ENCODE measurements at regions not wholly inside any gene's neighbourhood (a gene's known extent, or its start where the extent isn't known, plus 50 kb on each side); places are given as distances from the start of the nearest gene placed in this dataset.

DNA sequence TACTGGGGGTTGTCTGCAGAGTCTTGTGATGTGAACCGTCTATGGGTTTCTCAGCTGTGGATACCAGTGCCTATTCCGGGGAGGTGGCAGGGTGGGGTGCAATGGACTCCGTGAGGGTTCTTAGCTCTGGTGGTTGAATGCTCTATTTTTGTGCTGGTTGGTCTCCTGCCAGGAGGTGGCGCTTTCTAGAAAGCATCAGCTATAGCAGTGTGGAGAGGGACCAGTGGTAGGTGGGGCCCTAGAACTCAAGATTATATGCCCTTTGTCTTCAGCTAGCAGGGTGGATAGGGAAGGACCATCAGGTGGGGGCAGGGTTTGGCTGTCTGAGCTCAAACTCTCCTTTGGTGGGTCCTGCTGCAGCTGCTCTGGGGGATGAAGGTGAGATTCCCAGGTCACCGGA, 127.3 kb upstream of the PLD5 start:
- no peaks in the 10 kb centered on the region for H3K4me1 ChIP-seq
- no peaks in the 10 kb centered on the region for H3K27me3 ChIP-seq
- no peaks in the 10 kb centered on the region for H3K36me3 ChIP-seq
- no peak for ATAC-seq (ENCODE audit: low FRiP score in 2 of 2)
- TF ChIP-seq EP300 (IDR thresholded peaks at IDR 0.05) = no peak
- no peak for TF ChIP-seq POLR2A (IDR thresholded peaks at IDR 0.05)
- TF ChIP-seq, protein P1, sequence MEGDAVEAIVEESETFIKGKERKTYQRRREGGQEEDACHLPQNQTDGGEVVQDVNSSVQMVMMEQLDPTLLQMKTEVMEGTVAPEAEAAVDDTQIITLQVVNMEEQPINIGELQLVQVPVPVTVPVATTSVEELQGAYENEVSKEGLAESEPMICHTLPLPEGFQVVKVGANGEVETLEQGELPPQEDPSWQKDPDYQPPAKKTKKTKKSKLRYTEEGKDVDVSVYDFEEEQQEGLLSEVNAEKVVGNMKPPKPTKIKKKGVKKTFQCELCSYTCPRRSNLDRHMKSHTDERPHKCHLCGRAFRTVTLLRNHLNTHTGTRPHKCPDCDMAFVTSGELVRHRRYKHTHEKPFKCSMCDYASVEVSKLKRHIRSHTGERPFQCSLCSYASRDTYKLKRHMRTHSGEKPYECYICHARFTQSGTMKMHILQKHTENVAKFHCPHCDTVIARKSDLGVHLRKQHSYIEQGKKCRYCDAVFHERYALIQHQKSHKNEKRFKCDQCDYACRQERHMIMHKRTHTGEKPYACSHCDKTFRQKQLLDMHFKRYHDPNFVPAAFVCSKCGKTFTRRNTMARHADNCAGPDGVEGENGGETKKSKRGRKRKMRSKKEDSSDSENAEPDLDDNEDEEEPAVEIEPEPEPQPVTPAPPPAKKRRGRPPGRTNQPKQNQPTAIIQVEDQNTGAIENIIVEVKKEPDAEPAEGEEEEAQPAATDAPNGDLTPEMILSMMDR (IDR thresholded peaks at IDR 0.05) = no peak
- no peak for TF ChIP-seq POLR2AphosphoS5 (IDR thresholded peaks at IDR 0.05)
- H3K27ac ChIP-seq = no peak overlapping the region
- no peak for DNase-seq
- peaks cover 0 to 3% (median 0%) of the 10 kb centered on the region in 4 donors for H3K9me3 ChIP-seq
- H3K4me3 ChIP-seq = no peak overlapping the region
- 51 to 54% methylated on average over 4 to 5 of the region's 5 CpGs for WGBS, 2 donors

DNA sequence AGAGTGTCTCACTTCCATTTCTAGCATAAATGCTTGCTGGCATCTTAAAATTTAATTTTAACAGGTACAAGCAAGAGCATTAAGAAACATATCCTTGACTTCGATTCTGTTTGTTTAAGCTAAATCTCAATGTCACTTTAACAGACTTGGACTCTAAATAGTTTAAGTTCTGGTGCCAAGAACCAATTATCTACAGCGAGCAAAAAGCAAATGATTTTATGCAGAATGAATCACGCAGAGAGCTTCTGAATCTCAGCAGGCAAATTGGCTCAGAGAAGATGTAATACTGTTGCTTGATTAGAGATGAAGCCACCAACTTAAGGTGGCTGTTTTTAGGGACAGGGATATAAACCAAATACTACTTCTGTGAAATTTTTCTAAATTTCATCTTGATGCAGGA, 117.0 kb upstream of the PLD5 start:
- H3K9me3 ChIP-seq = no peaks in the 10 kb centered on the region
- WGBS, 2 donors = 57 to 64% methylated on average over 3 of the region's 3 CpGs
- H3K4me3 ChIP-seq = no peak overlapping the region
- ATAC-seq (ENCODE audit: low FRiP score in 2 of 2) (no peak), DNase-seq (no peak)
- no peaks in the 10 kb centered on the region for H3K4me1 ChIP-seq
- no peak overlapping the region for H3K27ac ChIP-seq
- no peaks in the 10 kb centered on the region for H3K27me3 ChIP-seq
- no peaks in the 10 kb centered on the region for H3K36me3 ChIP-seq
- no peak for TF ChIP-seq POLR2AphosphoS5 (IDR thresholded peaks at IDR 0.05)
- TF ChIP-seq, protein P1 (IDR thresholded peaks at IDR 0.05) = no peak

DNA sequence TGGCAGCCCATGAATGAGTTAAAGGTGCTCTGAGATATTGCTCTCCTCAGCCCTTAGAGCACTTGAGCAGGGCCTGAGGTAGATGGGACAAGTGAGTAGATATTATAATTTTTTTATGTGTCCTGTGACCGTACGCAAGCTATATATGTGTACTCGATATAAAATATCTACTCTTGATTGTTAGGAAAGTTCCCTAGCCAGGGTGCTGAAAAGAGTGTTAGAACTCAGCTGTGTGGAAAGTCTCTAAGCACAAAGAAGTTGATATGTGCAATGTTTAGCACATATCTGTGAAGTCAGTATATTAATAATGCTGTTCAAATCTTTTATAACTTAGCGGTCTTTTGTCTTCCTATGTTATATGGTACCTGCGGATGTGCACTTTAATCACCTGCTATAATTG, 114.6 kb upstream of the PLD5 start:
- Histone ChIP-seq H3K4me1 (no peaks in the 10 kb centered on the region), H3K27me3 (no peaks in the 10 kb centered on the region), H3K36me3 (no peaks in the 10 kb centered on the region), H3K9me3 (no peaks in the 10 kb centered on the region), H3K27ac (no peak overlapping the region), H3K4me3 (no peak overlapping the region)
- DNase-seq (no peak), ATAC-seq (ENCODE audit: low FRiP score in 2 of 2) (no peak)
- TF ChIP-seq POLR2A (IDR thresholded peaks at IDR 0.05) (no peak), EP300 (IDR thresholded peaks at IDR 0.05) (no peak), POLR2AphosphoS5 (IDR thresholded peaks at IDR 0.05) (no peak)
- TF ChIP-seq, protein P1 (IDR thresholded peaks at IDR 0.05) = no peak
- WGBS, 2 donors = 90 to 92% methylated on average over 5 of the region's 5 CpGs

DNA sequence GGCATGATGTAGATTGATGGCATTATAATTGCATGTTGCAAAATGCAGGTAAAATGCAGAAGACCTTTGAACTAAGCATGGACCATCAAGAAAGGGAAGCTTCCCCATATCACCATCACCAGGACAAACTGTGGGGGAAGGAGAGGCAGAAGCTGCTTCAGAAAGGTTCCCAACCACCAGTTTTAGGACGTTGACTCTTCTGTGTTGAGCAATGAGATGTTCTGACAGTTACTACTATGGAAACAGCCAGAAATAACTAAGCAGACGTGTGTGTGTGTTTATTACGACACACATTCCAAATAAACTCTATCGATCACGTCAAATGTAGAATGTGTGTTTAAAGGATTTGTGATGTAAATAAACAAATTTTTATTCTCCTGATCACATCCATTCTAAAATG, 110.2 kb upstream of the PLD5 start:
- no peaks in the 10 kb centered on the region for H3K4me1 ChIP-seq
- DNase-seq = no peak
- no peaks in the 10 kb centered on the region for H3K36me3 ChIP-seq
- no peaks in the 10 kb centered on the region for H3K9me3 ChIP-seq
- no peak for ATAC-seq (ENCODE audit: low FRiP score in 2 of 2)
- H3K27me3 ChIP-seq = no peaks in the 10 kb centered on the region
- no peak for TF ChIP-seq EP300 (IDR thresholded peaks at IDR 0.05)
- TF ChIP-seq, protein P1 (IDR thresholded peaks at IDR 0.05) = no peak
- TF ChIP-seq POLR2AphosphoS5 (IDR thresholded peaks at IDR 0.05) = no peak
- no peak for TF ChIP-seq POLR2A (IDR thresholded peaks at IDR 0.05)
- H3K4me3 ChIP-seq = no peak overlapping the region
- no peak overlapping the region for H3K27ac ChIP-seq
- WGBS, 2 donors = 67 to 69% methylated on average over 5 of the region's 5 CpGs

DNA sequence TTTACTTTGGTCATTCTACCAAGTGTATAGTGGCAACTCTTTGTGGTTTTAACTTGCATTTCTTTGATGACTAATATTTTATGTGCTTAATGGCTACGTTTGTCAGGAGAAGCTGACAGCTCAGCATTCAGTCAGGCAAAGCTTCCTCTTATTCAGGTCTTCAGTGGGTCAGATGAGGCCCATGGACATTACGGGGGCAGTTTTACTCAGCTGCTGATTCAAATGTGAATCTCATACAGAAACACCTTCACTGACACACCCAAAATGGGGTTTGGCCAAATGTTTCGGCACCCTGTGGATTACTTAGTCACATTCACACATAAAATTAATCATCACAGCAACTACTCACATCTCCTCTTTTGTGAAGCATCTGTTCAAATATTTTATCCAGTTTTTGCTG, 104.9 kb upstream of the PLD5 start:
- WGBS, 2 donors = 53 to 58% methylated on average over 3 of the region's 3 CpGs
- H3K27me3 ChIP-seq = no peaks in the 10 kb centered on the region
- H3K36me3 ChIP-seq = no peaks in the 10 kb centered on the region
- H3K9me3 ChIP-seq = no peaks in the 10 kb centered on the region
- no peak for TF ChIP-seq EP300 (IDR thresholded peaks at IDR 0.05)
- TF ChIP-seq, protein P1 (IDR thresholded peaks at IDR 0.05) = no peak
- TF ChIP-seq POLR2AphosphoS5 (IDR thresholded peaks at IDR 0.05) = no peak
- no peak for TF ChIP-seq POLR2A (IDR thresholded peaks at IDR 0.05)
- no peaks in the 10 kb centered on the region for H3K4me1 ChIP-seq
- no peak overlapping the region for H3K4me3 ChIP-seq
- H3K27ac ChIP-seq = no peak overlapping the region
- DNase-seq (no peak), ATAC-seq (ENCODE audit: low FRiP score in 2 of 2) (no peak)

Measured in upper lobe of left lung (tissue), 6 donors.